ENCODE measurements at regions not wholly inside any gene's neighbourhood (a gene's known extent, or its start where the extent isn't known, plus 50 kb on each side); places are given as distances from the start of the nearest gene placed in this dataset.

DNA sequence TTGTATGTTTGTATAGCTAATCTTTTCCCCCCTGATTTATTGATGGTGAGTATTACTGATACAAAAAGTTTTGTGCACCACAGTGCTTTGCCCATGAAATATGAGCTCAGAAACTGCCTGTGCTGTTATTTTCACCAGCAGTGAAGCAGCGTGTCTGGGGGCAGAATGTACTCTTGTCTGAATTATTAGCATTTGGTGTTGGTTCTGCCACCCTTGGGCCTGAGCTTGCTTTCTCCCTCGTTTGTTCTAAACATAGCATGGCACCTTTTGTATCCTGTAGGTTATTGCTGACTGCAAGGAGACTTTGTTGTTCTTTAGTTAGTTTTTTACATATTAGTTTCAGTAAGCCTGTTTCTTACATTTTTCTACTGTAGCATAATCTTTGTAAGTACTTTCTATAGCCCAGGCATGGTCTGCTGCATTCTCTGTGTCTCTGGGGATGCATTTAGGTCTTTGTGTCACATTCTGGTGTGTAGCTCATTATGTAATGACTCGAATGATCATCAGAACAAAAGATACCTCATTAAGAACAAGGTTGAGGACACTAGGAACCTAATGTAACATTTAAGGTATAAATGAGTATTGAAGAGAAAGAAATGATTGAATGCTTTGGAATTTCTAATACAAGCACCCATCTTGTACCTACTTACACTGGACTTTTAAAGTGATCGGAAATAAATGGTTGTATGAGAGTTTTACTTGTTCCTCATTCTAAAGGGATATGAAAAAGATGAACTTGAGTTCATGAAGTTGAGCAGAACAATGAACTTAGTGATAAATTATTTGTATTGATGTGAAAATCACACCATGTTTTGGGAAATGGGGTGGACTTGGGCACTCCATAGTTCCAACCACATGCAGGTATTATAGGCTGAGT is 50.3 kb upstream of the GPI start:
- TF ChIP-seq CTCF (conservative IDR thresholded peaks at IDR 0.05): no peak
- no peak for TF ChIP-seq ZFX (IDR thresholded peaks at IDR 0.05)

Measured in C4-2B (cell line).